Heart right ventricle (tissue), 16 donors: ENCODE measurements at regions not wholly inside any gene's neighbourhood (a gene's known extent, or its start where the extent isn't known, plus 50 kb on each side); places are given as distances from the start of the nearest gene placed in this dataset.

Experiments used
- ATAC-seq, 8 donors: fragments of 200-7000 bp; cut with Tn5 transposase; one replicate each; pipeline ENCODE4 v1.9.1; 2020; ENCODE audit warnings: mild to moderate bottlenecking in 8 of 8, moderate library complexity in 8 of 8, moderate number of reproducible peaks in 1 of 8
- DNase-seq, 2 donors: peaks; one replicate each; pipeline ENCODE4 v3.0.0-alpha.2; 2020
- H3K27ac ChIP-seq, 10 donors: fragments of 200-600 bp; sonication (generic) in 2 of 10; one replicate each; pipeline versions ENCODE4 v1.5.0 to v1.8.0; 2020 to 2022; ENCODE audit warnings: mild to moderate bottlenecking in 3 of 10
- H3K27me3 ChIP-seq, 7 donors: fragments of 200-600 bp; one replicate each; pipeline ENCODE4 v1.8.0; 2021 to 2022; ENCODE audit warnings: mild to moderate bottlenecking in 2 of 7
- H3K36me3 ChIP-seq, 9 donors: fragments of 200-600 bp; sonication (generic) in 1 of 9; one replicate each; pipeline versions ENCODE4 v1.5.0 to v1.8.0; 2020 to 2022; ENCODE audit warnings: mild to moderate bottlenecking in 2 of 9
- H3K4me1 ChIP-seq, 9 donors: fragments of 200-600 bp; sonication (generic) in 1 of 9; one replicate each; pipeline versions ENCODE4 v1.5.0 to v1.8.0; 2020 to 2022; ENCODE audit warnings: mild to moderate bottlenecking in 4 of 9
- H3K4me3 ChIP-seq, 10 donors: fragments of 200-600 bp; sonication (generic) in 2 of 10; one replicate each; pipeline versions ENCODE4 v1.5.0 to v1.8.0; 2020 to 2022; ENCODE audit warnings: mild to moderate bottlenecking in 7 of 10, moderate library complexity in 2 of 10
- H3K9me3 ChIP-seq, 11 donors: fragments of 200-600 bp in 10 of 11; sonication (generic) in 2 of 11; one replicate each; pipeline versions ENCODE4 v1.5.0 to v1.8.0; 2013 to 2022; ENCODE audit warnings: mild to moderate bottlenecking in 2 of 11, control low read depth in 1 of 11, moderate library complexity in 1 of 11
- CTCF ChIP-seq, 9 donors: fragments of 200-600 bp; sonication (generic) in 2 of 9; IDR thresholded peaks; one replicate each; pipeline versions ENCODE4 v1.5.0 to v1.8.0; 2021 to 2022; ENCODE audit warnings: antibody characterized with exemption in 9 of 9, mild to moderate bottlenecking in 5 of 9, moderate library complexity in 1 of 9
- WGBS, 2 donors: extraction: QIAGEN DNeasy Blood & Tissue Kit; methylation state at CpG; one replicate each; pipeline ENCODE4 v1.1.7; 2013; ENCODE audit warnings: inconsistent platforms in 1 of 2; 5-methylcytosine and 5-hydroxymethylcytosine counted together
- intact Hi-C, 10 donors: fragments of 100-400 bp; cut with DNase I; formaldehyde crosslinking; loops; one replicate each; pipeline versions ENCODE4 v1.11.1 to v1.14.2; 2022
- donor health status: Arrhythmogenic right ventricular cardiomyopathy.
- donor health status: ischemic (EF 13 %, LVEDD 7.1; RV severe dilation, severe dysfunction).
- donor health status: healthy with polysubstance abuse.
- donor health status: DM: no; HTN: yes; CAD: no.
- donor health status: DM: no; HTN: no; CAD: no.
- donor health status: ischemic (EF 25% LVEDD 6.9; RV normal size, moderate dysfunction).
- donor health status: ischemic (EF 25% LVEDD 5.7; RV mildly dilated, moderate dysfunction).
- donor health status: healthy.
- donor health status: DM: yes; HTN: yes; CAD: no.
- donor health status: Ischemic cardiomyopathy.
- donor health status: ischemic (EF 35%, LVEDD 5.7; RV mildly dilated, moderate dysfunction).
- donor health status: nonischemic (EF 11% LVEDD 7.7; RV severe dilation, severe dysfunction).
- donor health status: DM: yes; HTN: yes; CAD: no.
- donor health status: PGD.
- donor health status: ischemic (EF 29% LVEDD 5.4; RV normal size, mild dysfunction).
- donor health status: nonischemic (EF 23%, LVEDD 6.1; RV moderate dilation, normal function).

GRCh38 chr2:8514796-8515758, 166.8 kb upstream of the ID2 start:
- DNase-seq, result peak; percentile 33 to 47

DNA sequence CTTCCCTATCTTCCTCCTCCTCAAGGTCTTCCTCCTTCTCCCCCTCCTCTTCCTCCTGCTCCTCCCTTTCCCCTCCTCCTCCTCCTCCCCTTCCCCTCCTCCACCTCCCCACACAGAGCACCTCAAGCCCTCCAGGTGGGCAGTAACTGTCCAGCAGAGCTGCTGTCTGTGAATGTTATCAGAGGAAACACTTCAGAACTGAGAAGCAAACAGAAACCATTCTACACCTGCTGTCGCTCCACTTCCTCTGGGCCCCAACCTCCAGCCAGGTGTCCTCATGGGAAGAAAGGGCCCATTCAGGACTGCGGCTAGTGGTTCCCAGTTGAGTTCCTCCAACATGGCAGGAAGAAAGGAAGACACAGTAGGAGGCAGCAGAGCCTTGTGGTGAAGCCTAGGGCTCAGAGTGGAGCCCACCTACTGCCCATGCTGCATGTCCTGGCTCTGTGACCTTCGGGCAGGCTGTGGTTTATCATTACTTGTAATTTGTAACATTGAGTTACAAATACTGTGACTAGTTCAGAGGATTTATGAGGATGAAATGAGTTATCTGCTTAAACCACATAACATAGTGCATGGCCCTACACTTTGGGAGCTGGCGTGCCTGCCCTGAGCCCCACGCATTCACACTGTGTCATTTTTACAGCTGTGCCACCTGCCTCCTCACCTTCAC, 165.9 kb upstream of the ID2 start:
- ATAC-seq (peak in 3 of 8 donors; percentile 7 to 27 (median 20)), DNase-seq (no peak)
- intact Hi-C loops, result no loop called here
- no peak overlapping the region for H3K4me3 ChIP-seq
- TF ChIP-seq CTCF (IDR thresholded peaks at IDR 0.05), result peak in 1 of 9 donors; percentile 6
- H3K27ac ChIP-seq, result peak overlapping the region in 8 of 10 donors; percentile 20 to 75 (median 46)
- H3K27me3 ChIP-seq, result no peaks in the 10 kb centered on the region
- H3K9me3 ChIP-seq, result peaks cover 0 to 10% (median 0%) of the 10 kb centered on the region in 11 donors
- 86 to 89% methylated on average over 5 of the region's 5 CpGs for WGBS, 2 donors
- no peaks in the 10 kb centered on the region for H3K36me3 ChIP-seq
- peaks cover 9 to 78% (median 18%) of the 10 kb centered on the region in 9 donors for H3K4me1 ChIP-seq

More at GRCh38 chr2:8514796-8515758, 166.8 kb upstream of the ID2 start:
- no peak overlapping the region for H3K4me3 ChIP-seq
- no peaks in the 10 kb centered on the region for H3K27me3 ChIP-seq
- no peaks in the 10 kb centered on the region for H3K36me3 ChIP-seq
- H3K4me1 ChIP-seq, result peaks cover 9 to 74% (median 18%) of the 10 kb centered on the region in 9 donors
- 27 to 32% methylated on average over 14 of the region's 14 CpGs for WGBS, 2 donors
- TF ChIP-seq CTCF (IDR thresholded peaks at IDR 0.05), result no peak
- H3K9me3 ChIP-seq, result peaks cover 0 to 16% (median 0%) of the 10 kb centered on the region in 11 donors
- intact Hi-C loops, result no loop called here
- ATAC-seq, result peak; percentile 41 to 86 (median 80)
- H3K27ac ChIP-seq, result peak overlapping the region in 8 of 10 donors; percentile 8 to 60 (median 34)

- Histone ChIP-seq H3K27ac (peak overlapping the region in 1 of 10 donors; percentile 9), H3K36me3 (no peaks in the 10 kb centered on the region), H3K4me1 (peaks cover 9 to 74% (median 16%) of the 10 kb centered on the region in 9 donors), H3K4me3 (no peak overlapping the region), H3K27me3 (no peaks in the 10 kb centered on the region), H3K9me3 (peaks cover 0 to 10% (median 0%) of the 10 kb centered on the region in 11 donors)
- no peak for TF ChIP-seq CTCF (IDR thresholded peaks at IDR 0.05)
- ATAC-seq (no peak), DNase-seq (no peak)
- intact Hi-C loops, result no loop called here
- WGBS, 2 donors, result 85 to 91% methylated on average over 16 of the region's 16 CpGs
Measured at GRCh38 chr2:8517850-8518498, 163.9 kb upstream of the ID2 start.
